Jurkat, Clone E6-1 (cell line): ENCODE measurements at regions not wholly inside any gene's neighbourhood (a gene's known extent, or its start where the extent isn't known, plus 50 kb on each side); places are given as distances from the start of the nearest gene placed in this dataset.
A peak's percentile ranks its signal among the peaks of the same experiment; 100 is the strongest.

Source experiments
- DNase-seq: peaks from one replicate; pipeline ENCODE4 v3.0.0-alpha.2; 2011; ENCODE audit warnings: low read depth, low spot score
- H3K4me3 ChIP-seq: 2 replicates; pipeline ENCODE4 v1.5.1; 2011; ENCODE audit warnings: mild to moderate bottlenecking, low read length, control low read depth, moderate library complexity

- no peak overlapping the region for H3K4me3 ChIP-seq
- DNase-seq, result no peak
These were observed 588.7 kb downstream of the TUSC7 start for GRCh38 chr3:117298273-117298672.

- DNase-seq, result no peak
- no peak overlapping the region for H3K4me3 ChIP-seq
These were observed 592.8 kb downstream of the TUSC7 start for GRCh38 chr3:117302428-117302827.

GRCh38 chr3:117303443-117303842 is 593.9 kb downstream of the TUSC7 start:
- H3K4me3 ChIP-seq, result no peak overlapping the region
- no peak for DNase-seq

GRCh38 chr3:117304681-117305080 is 595.1 kb downstream of the TUSC7 start:
- H3K4me3 ChIP-seq, result no peak overlapping the region
- DNase-seq, result no peak

GRCh38 chr3:117305681-117306080 is 596.1 kb downstream of the TUSC7 start:
- DNase-seq, result no peak
- H3K4me3 ChIP-seq, result no peak overlapping the region

- no peak overlapping the region for H3K4me3 ChIP-seq
- DNase-seq, result no peak
These were observed 596.7 kb downstream of the TUSC7 start for GRCh38 chr3:117306299-117306698.

GRCh38 chr3:117308353-117308752 is 598.8 kb downstream of the TUSC7 start:
- DNase-seq, result no peak
- H3K4me3 ChIP-seq, result no peak overlapping the region

GRCh38 chr3:117308756-117309155 is 599.2 kb downstream of the TUSC7 start:
- DNase-seq, result no peak
- H3K4me3 ChIP-seq, result no peak overlapping the region

- no peak overlapping the region for H3K4me3 ChIP-seq
- no peak for DNase-seq
These were observed 601.0 kb downstream of the TUSC7 start for GRCh38 chr3:117310536-117310935.

GRCh38 chr3:117314441-117315150 is 605.0 kb downstream of the TUSC7 start:
- no peak for DNase-seq
- no peak overlapping the region for H3K4me3 ChIP-seq

- H3K4me3 ChIP-seq, result no peak overlapping the region
- no peak for DNase-seq
These were observed 613.3 kb downstream of the TUSC7 start for GRCh38 chr3:117322866-117323265.

GRCh38 chr3:117346901-117347300 is 637.3 kb downstream of the TUSC7 start:
- DNase-seq, result no peak
- no peak overlapping the region for H3K4me3 ChIP-seq

GRCh38 chr3:117348884-117349283 is 639.3 kb downstream of the TUSC7 start:
- no peak overlapping the region for H3K4me3 ChIP-seq
- no peak for DNase-seq

GRCh38 chr3:117349566-117349965 is 640.0 kb downstream of the TUSC7 start:
- no peak for DNase-seq
- no peak overlapping the region for H3K4me3 ChIP-seq

- no peak overlapping the region for H3K4me3 ChIP-seq
- DNase-seq, result no peak
These were observed 640.8 kb downstream of the TUSC7 start for GRCh38 chr3:117350371-117350770.

GRCh38 chr3:117355566-117355965 is 646.0 kb downstream of the TUSC7 start:
- DNase-seq, result peak; percentile 4
- no peak overlapping the region for H3K4me3 ChIP-seq

- H3K4me3 ChIP-seq, result no peak overlapping the region
- DNase-seq, result no peak
These were observed 646.6 kb downstream of the TUSC7 start for GRCh38 chr3:117356091-117356705.

- no peak overlapping the region for H3K4me3 ChIP-seq
- no peak for DNase-seq
These were observed 649.2 kb downstream of the TUSC7 start for GRCh38 chr3:117358717-117359314.

GRCh38 chr3:117366574-117366973 is 657.0 kb downstream of the TUSC7 start:
- H3K4me3 ChIP-seq, result no peak overlapping the region
- DNase-seq, result no peak

GRCh38 chr3:117367861-117368260 is 658.3 kb downstream of the TUSC7 start:
- no peak for DNase-seq

GRCh38 chr3:117380631-117381030 is 671.1 kb downstream of the TUSC7 start:
- no peak for DNase-seq
- H3K4me3 ChIP-seq, result no peak overlapping the region

More at GRCh38 chr3:117367861-117368260, 658.3 kb downstream of the TUSC7 start:
- no peak overlapping the region for H3K4me3 ChIP-seq
